GM10266 (cell line): ENCODE measurements at regions not wholly inside any gene's neighbourhood (a gene's known extent, or its start where the extent isn't known, plus 50 kb on each side); places are given as distances from the start of the nearest gene placed in this dataset.

Experiments
- DNase-seq: peaks from one replicate; pipeline ENCODE4 v3.0.0; 2012; ENCODE audit errors: extremely low spot score
- CTCF ChIP-seq: IDR thresholded peaks from 2 replicates; pipeline ENCODE4 v1.5.1; 2012; ENCODE audit warnings: mild to moderate bottlenecking, low read depth; ENCODE audit not compliant: control insufficient read depth, insufficient read depth; ENCODE audit errors: missing control alignments

DNA sequence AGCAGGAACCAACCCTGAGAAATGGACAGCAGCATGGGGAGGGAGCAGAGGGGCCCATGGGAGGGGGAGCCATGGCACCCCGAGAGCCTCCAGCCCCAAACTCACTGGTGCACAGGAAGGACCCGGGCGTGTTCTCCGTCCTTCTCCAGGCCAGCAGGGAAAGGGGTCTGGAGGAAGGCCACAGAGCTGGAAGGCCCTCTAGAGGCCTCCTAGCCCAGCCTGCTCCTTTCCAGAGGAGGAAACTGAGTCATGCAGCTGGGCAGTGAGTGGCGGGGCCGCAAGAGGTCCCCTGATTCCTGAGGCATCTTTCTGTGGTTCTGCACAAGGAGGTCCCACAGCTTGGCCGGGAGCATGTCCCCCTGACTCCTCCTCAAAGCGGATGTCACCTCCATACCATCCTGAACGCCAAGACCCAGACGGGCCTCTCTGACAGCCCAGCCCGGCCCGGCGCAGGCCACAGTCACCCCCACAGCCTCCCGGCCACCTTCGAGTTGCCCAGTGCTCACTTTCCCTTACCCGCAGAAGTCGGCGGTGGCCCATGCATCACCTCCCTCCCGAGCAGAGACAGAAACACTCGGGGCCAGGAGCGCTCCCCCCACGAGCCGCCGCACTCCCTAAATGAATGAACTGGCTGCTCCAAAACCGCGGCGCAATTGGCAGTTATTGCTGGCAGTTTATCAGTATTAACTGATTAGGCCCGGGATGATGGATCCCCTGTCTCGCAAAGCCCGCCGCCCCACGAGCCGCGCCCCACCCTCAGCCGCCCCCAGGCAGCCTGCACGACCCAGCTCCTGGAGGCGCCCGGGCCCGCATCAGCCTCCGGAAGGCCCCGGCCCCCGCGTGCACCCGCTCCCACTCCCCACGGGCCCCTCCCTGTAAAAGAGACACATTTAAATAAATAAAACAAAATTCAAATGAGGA is 272.5 kb downstream of the BUD13 start:
- no peak for TF ChIP-seq CTCF
- DNase-seq, result no peak

GRCh38 chr11:116499396-116500003 is 273.3 kb downstream of the BUD13 start:
- DNase-seq, result peak; percentile 85
- TF ChIP-seq CTCF, result peak; percentile 64

DNA sequence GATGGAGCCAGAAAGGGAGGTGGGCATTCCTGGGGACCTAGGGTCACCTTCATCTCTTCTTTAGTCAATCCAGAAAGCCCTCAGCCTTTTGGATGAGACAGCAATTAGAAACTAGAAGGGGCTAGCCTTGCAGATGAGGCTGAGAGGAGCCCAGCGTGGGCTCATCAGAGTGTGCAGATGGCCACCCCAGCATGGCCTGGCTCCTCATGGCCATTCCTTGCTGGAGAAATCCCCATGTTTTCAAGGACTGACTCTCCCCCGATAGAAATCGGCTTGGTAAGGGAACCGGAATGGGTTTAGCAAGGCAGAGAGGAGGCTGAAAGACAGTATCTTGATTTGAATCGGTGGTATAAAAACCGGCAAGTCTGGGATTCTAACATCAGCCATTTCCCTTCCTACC is 274.6 kb downstream of the BUD13 start:
- no peak for TF ChIP-seq CTCF
- DNase-seq, result no peak

DNA sequence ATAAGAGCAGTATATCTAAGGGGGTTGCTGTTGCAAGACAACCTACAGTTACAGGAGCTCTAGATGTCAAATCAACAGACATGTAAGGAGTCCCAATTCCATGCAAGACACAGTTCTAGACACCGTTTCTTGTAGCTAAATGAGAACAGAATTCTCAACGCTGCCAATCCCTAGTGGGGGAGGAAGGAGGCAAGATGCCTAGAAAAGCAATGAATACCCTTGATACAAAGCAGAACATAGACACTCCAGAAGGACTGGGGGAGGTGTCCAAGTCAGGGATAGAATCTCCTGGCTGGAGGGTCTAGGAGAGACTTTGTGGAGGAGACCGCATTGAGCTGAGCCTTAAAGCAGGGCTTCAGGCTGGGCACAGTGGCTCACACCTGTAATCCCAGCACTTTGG is 280.2 kb downstream of the BUD13 start:
- DNase-seq, result no peak
- TF ChIP-seq CTCF, result no peak

GRCh38 chr11:116488836-116489389 is 283.9 kb downstream of the BUD13 start:
- TF ChIP-seq CTCF, result no peak

GRCh38 chr11:116485425-116485824 is 287.4 kb downstream of the BUD13 start:
- DNase-seq, result no peak
- no peak for TF ChIP-seq CTCF

More at GRCh38 chr11:116488836-116489389, 283.9 kb downstream of the BUD13 start:
- no peak for DNase-seq

DNA sequence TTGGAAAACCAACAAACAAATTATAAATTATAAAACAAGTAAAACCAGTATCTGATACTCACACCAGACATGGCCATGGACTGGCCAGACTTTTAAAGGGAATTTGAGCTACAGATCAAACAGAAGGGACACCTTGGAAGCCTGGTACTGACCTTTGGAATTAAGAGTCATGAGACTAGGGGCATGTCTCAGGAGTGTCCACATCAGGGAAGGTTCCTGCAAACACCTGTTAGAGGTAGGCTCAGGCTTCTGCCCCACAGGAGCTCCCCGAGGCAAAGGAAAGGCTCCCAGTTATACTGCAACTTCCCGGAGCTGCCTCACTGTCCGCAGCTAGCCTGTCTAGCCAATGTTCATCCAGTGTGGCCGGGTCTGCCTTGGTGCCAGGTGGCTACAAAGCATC is 290.1 kb downstream of the BUD13 start:
- DNase-seq, result no peak
- TF ChIP-seq CTCF, result no peak
